ENCODE measurements at regions not wholly inside any gene's neighbourhood (a gene's known extent, or its start where the extent isn't known, plus 50 kb on each side); places are given as distances from the start of the nearest gene placed in this dataset.
"Not testable (repeated sequence)": the region's sequence is repeated elsewhere in the genome, so short reads cannot be mapped to it uniquely, and the experiment has no call there.

DNA sequence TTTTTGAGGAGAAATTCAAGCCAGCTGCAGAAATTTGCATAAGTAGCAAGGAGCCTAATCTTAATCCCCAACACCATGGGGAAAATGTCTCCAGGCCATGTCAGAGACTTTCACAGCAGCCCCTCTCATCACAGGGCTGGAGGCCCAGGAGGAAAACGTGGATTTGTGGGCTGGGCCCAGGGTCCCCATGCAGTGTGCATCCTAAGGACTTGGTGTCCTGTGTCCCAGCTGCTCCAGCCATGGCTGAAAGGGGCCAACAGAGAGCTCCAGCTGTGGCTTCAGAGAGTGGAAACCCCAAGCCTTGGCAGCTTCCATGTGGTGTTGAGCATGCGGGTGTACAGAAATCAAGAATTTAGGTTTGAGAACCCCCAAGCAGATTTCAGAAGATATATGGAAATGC lies 1662.2 kb upstream of the CELF4 start:
- not testable (repeated sequence) for H3K36me3 Mint-ChIP-seq; H3K9me3 Mint-ChIP-seq; H3K4me3 Mint-ChIP-seq; H3K27ac Mint-ChIP-seq; DNase-seq; H3K27me3 Mint-ChIP-seq; H3K4me1 Mint-ChIP-seq; ATAC-seq (replicated peaks)

DNA sequence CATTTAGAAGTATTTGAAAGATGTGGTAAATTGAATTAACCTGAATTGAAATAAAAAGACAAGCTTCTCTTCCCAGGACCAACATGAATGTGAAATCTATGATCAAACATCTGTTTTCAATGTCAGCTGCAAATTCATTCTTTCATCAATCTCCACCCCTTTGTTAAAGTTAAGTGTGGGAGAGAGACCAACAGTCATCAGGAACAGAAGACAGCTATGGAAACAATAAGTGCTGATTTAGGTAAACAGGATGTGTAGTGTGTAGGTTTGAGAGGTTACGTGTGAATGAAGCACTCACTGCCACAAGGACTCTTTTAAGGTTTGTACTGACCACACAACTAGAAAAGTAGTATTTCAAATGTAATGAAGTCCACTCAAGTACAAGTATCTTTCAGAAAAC lies 1659.8 kb upstream of the CELF4 start:
- Mint-ChIP-seq H3K27ac (no peak overlapping the region), H3K27me3 (no peaks in the 10 kb centered on the region), H3K36me3 (no peaks in the 10 kb centered on the region), H3K4me3 (no peak overlapping the region), H3K9me3 (peaks cover 5 to 6% of the 10 kb centered on the region in 2 donors), H3K4me1 (no peaks in the 10 kb centered on the region)
- ATAC-seq (replicated peaks) = no peak
- no peak for DNase-seq

DNA sequence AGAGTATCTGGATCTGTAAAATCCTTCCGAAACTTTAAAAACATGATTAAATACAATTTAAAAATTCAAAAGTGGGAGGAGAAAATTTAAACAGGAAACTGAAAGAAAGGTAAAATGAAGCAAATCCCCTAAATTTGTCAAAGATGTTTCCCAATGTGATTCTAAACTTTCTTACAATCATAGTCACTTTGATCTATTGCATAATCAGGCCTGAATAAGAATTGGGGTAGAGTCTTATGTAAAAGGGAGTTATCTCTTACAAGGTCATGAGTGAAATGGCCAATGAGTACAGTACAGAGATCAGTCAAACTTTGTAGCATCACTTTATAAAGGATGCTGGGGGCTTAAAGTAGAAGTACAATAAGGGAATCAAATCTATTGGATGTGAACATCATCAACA lies 1657.7 kb upstream of the CELF4 start:
- H3K27me3 Mint-ChIP-seq = no peaks in the 10 kb centered on the region
- peaks cover 0 to 5% of the 10 kb centered on the region in 2 donors for H3K9me3 Mint-ChIP-seq
- ATAC-seq (replicated peaks) (no peak), DNase-seq (no peak)
- no peaks in the 10 kb centered on the region for H3K4me1 Mint-ChIP-seq
- H3K36me3 Mint-ChIP-seq = no peaks in the 10 kb centered on the region
- H3K4me3 Mint-ChIP-seq = no peak overlapping the region
- H3K27ac Mint-ChIP-seq = no peak overlapping the region

DNA sequence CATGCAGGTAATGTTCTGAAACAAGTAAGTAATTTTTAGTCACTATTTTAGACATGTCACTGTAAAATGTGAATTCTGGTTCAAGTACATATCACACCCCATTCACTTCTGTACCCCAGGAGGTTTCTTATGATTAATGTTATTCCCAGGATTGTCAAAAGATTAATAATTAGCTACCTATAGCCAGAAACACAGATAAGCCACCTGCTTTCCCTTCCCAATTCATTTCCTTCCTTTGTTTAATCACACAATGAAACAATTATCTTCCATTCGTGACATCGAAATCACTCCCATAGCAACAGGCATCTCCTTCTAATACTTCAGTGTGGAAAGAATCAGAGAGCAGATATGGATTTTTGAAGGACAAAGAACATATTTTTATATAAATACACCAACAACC lies 1650.3 kb upstream of the CELF4 start:
- Mint-ChIP-seq H3K9me3 (peaks cover 2 to 6% of the 10 kb centered on the region in 2 donors), H3K4me3 (no peak overlapping the region), H3K27me3 (no peaks in the 10 kb centered on the region), H3K27ac (no peak overlapping the region), H3K36me3 (no peaks in the 10 kb centered on the region), H3K4me1 (no peaks in the 10 kb centered on the region)
- no peak for ATAC-seq (replicated peaks)
- DNase-seq = no peak

DNA sequence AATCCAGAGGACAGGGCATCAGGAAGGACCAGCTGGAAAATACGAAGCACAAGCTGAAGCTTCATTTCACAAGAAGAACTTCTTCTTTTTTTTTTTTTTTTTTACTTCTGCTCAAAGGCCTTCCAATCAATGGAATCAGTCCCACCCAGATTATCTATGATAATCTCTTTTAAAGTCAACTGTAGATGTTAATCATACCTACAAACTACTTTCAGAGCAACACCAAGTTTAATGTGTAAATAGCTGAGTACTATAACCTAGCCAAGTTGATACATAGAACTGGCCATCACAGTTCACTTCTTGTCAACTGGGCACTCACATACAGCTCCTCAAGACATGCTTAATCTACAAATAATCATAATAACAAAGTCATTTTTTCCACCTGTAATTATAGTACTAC lies 1645.9 kb upstream of the CELF4 start:
- no peak for ATAC-seq (replicated peaks)
- no peak for DNase-seq
- Mint-ChIP-seq H3K4me1 (no peaks in the 10 kb centered on the region), H3K36me3 (no peaks in the 10 kb centered on the region), H3K27ac (no peak overlapping the region), H3K27me3 (no peaks in the 10 kb centered on the region), H3K9me3 (peaks cover 0 to 6% of the 10 kb centered on the region in 2 donors), H3K4me3 (no peak overlapping the region)

DNA sequence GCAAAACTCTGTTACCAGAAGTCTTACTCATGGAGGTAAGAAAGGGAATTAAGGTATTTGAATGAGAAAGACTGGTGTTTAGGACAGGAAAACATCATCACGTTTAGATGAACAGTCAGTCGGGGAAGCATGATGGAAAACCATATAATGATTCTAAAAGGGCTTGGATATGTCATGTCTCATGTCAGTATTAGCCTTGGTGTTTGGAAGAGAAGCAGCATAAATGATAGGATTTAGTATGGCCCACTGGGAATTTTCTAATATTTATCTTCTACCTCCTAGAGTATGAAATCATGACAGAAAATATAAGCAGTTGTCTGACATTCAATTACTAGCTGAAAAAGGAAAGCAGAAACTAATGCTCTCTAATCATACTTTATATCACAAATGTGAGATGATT lies 1643.6 kb upstream of the CELF4 start:
- Mint-ChIP-seq H3K36me3 (no peaks in the 10 kb centered on the region), H3K27ac (no peak overlapping the region), H3K9me3 (peaks cover 2 to 6% of the 10 kb centered on the region in 2 donors), H3K4me1 (no peaks in the 10 kb centered on the region), H3K4me3 (no peak overlapping the region), H3K27me3 (no peaks in the 10 kb centered on the region)
- DNase-seq (no peak), ATAC-seq (replicated peaks) (no peak)

DNA sequence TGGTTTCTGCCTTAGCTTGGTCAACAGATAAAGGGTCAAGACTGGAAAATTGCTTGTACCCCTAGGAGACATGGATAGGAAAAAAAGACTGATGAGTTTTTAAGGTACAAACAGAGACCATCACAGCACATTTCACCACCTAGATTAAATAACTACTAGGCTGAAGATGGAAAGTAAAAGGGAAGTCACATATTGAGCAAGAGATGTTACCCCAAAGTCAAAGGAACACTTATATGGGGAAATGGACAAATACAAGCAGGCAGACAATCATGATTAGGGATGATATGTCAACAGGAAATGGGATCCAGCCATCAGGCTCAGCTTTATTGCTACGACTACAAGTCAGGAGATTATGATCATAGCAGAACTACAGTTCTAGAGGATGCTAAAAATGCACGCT lies 1643.1 kb upstream of the CELF4 start:
- ATAC-seq (replicated peaks) = no peak
- Mint-ChIP-seq H3K4me1 (no peaks in the 10 kb centered on the region), H3K4me3 (no peak overlapping the region), H3K9me3 (peaks cover 2 to 6% of the 10 kb centered on the region in 2 donors), H3K27ac (no peak overlapping the region), H3K27me3 (no peaks in the 10 kb centered on the region), H3K36me3 (no peaks in the 10 kb centered on the region)
- DNase-seq = no peak

DNA sequence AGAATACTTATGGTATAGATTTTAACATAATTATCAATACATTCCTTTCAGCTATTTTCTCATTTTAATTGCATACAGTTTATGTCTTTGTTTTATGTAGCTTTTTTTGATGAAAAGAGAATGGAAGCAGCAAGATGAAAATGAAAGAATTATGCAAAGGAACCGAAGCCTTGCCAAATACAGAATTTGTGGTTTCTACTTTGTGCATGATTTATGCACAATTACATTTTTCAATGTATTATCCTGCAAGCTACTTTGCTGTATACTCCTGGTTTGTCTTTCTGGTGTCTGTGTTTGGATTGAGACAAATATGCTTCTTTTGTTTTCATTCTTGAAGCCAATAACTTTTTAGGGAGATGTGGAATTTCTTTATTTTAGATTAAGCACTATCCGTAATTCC lies 1642.6 kb upstream of the CELF4 start:
- no peaks in the 10 kb centered on the region for H3K36me3 Mint-ChIP-seq
- no peak for ATAC-seq (replicated peaks)
- H3K4me3 Mint-ChIP-seq = no peak overlapping the region
- H3K27me3 Mint-ChIP-seq = no peaks in the 10 kb centered on the region
- H3K4me1 Mint-ChIP-seq = no peaks in the 10 kb centered on the region
- no peak for DNase-seq
- H3K27ac Mint-ChIP-seq = no peak overlapping the region
- H3K9me3 Mint-ChIP-seq = peaks cover 2 to 6% of the 10 kb centered on the region in 2 donors

DNA sequence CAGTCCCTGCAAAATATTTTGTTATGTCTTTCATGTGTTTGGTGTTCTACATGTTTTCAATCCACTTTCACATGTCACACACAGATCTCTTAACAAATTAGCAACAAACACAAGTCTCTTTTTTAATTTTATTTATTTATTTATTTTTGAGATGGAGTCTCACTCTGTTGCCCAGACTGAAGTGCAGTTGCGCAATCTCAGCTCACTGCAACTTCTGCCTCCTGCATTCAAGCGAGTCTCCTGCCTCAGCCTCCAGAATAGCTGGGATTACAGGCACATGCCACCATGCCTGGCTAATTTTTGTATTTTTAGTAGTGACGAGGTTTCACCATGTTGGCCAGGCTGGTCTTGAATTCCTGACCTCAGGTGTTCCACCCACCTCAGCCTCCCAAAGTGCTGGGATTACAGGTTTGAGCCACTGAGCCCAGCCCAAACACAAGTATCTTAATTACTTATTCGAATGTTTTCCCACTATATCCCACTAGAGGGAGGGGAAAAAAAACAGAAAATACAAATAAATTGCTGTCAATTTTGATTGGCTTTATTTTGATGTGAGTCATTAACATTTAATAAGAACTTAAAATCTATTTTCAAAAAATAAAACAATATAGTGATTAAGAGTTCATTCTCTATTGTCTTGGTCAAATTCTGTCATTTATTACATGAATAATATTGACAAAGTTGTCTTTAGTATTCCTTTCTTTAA lies 1641.0 kb upstream of the CELF4 start:
- H3K4me3 Mint-ChIP-seq; H3K4me1 Mint-ChIP-seq; H3K9me3 Mint-ChIP-seq; H3K27ac Mint-ChIP-seq; ATAC-seq (replicated peaks); H3K36me3 Mint-ChIP-seq; H3K27me3 Mint-ChIP-seq; DNase-seq: not testable (repeated sequence)

DNA sequence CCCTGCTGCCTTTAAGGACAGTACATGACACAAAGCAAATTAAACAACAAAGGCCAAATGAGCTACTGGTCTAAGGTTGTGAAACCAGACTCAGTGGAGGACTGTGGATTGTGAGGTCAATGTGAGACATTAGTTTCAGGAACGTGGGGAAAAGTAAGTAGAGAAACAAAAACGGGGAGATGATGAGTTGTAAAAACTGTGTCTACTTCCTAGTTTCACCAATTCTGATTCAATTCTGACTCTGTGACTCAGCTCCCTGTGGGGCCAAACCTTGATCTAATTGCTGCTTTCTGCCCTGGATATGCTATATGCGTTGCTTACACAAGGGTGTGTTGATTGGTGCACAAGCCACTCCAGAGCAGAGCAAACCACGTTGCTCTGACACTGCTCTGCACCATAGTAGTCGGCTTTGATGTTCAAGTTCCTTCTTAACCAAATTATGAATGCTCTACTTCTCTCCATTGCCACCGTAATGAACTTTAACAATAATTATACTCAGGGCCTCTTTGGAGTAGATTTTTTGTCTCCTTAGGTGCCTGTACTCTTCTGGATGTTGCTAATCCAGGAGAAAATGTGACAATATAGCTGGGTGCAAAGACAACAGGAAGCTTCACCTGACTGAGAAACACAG lies 1640.1 kb upstream of the CELF4 start:
- no peak for DNase-seq
- no peak overlapping the region for H3K4me3 Mint-ChIP-seq

DNA sequence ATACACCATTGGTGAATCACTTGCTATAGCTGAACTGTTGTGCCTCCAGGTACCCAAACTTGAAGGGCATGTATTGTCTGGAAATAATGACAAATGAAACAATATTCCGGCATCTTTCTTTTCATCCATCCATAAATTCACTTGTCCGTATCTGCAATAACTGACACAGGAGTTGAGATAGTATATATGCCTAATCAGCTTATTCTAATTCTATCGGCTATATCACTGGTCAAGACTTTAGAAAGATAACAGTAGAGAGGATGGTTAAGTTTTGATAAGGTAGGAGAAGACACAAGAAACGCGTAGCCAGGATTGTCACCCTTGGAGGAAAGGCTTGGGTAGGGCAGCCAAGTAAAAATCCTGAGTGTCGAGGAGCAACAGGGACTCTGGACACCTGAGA lies 1634.6 kb upstream of the CELF4 start:
- H3K9me3 Mint-ChIP-seq = peaks cover 3% of the 10 kb centered on the region in 2 donors
- no peak for ATAC-seq (replicated peaks)
- no peak overlapping the region for H3K4me3 Mint-ChIP-seq
- no peaks in the 10 kb centered on the region for H3K36me3 Mint-ChIP-seq
- no peak overlapping the region for H3K27ac Mint-ChIP-seq
- H3K4me1 Mint-ChIP-seq = no peaks in the 10 kb centered on the region
- H3K27me3 Mint-ChIP-seq = no peaks in the 10 kb centered on the region
- no peak for DNase-seq

More for the DNA sequence above, 1640.1 kb upstream of the CELF4 start:
- Mint-ChIP-seq H3K36me3 (no peaks in the 10 kb centered on the region), H3K4me1 (no peaks in the 10 kb centered on the region), H3K27me3 (no peaks in the 10 kb centered on the region), H3K9me3 (peaks cover 2 to 3% of the 10 kb centered on the region in 2 donors), H3K27ac (no peak overlapping the region)
- peak in 1 of 2 donors; percentile 25 for ATAC-seq (replicated peaks)

DNA sequence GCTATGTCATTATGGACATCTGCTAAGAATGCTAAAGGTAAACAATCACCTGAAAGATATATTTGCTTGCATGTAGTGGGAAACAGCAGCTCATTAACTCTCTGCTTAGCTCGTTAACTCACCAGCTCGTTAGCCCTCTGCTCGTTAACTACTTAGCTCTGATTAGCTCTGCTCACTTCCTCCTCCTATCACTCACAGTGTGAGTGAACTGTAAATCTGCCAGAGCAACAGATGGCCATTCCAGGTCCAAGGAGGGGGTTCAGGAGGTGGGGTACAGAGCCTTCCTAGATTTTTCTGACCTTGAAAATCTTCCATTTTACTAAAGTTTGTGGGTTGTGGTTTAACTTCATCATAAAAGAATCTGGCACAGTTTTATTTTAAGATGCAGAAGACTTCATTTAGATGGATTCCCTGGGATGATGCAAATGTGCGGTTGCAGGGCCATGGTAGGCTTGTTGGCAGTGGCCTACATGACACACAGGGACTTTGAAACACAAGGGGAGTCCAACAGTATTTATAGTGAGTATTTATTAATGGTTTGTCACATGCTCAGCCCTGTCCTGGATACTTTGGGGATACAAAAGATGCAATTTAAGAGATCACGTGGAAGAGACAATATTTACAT lies 1633.7 kb upstream of the CELF4 start:
- peaks cover 3% of the 10 kb centered on the region in 2 donors for H3K9me3 Mint-ChIP-seq
- no peak overlapping the region for H3K4me3 Mint-ChIP-seq
- DNase-seq (no peak), ATAC-seq (replicated peaks) (no peak)
- no peaks in the 10 kb centered on the region for H3K27me3 Mint-ChIP-seq
- no peaks in the 10 kb centered on the region for H3K4me1 Mint-ChIP-seq
- no peaks in the 10 kb centered on the region for H3K36me3 Mint-ChIP-seq
- no peak overlapping the region for H3K27ac Mint-ChIP-seq

DNA sequence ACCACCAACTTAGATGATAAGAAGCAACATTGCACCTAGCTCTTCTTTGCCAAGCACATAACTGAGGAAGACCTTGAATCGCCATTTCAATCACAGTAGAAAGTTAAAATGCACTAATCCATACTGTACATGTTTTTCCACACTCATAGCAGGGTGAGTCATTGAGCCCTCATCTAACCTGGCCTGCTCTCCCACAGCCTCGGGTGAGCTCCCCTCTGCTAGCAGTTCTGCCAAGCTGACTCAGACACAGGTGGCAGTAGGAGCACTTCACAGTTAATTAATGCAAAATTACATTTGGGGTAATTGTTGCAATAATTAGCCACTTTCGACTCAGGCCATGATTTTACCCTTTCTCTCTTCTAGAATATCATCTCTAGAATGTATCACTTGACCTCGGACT lies 1632.8 kb upstream of the CELF4 start:
- Mint-ChIP-seq H3K4me1 (no peaks in the 10 kb centered on the region), H3K27me3 (no peaks in the 10 kb centered on the region), H3K36me3 (no peaks in the 10 kb centered on the region), H3K9me3 (peaks cover 3% of the 10 kb centered on the region in 2 donors), H3K4me3 (no peak overlapping the region), H3K27ac (no peak overlapping the region)
- ATAC-seq (replicated peaks) (no peak), DNase-seq (no peak)

DNA sequence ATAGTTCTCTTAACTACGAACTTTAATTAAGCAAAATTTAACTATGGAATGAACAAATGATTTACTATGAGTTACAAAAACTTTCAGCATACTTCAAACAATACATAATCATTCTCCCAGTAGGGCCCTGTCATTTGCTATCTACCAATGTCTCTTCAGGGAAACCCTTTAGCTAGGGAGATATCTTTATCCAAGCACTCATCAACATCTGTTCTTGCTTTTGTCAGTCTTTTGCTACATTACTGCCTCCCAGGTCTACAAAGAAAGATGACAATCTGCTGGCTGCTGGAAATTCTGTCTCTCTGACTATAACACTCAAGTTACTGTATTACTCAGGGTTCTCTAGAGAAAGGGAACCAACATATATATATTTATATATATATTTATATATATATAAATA lies 1626.3 kb upstream of the CELF4 start:
- Mint-ChIP-seq H3K27ac (no peak overlapping the region), H3K9me3 (peaks cover 0 to 1% of the 10 kb centered on the region in 2 donors), H3K36me3 (no peaks in the 10 kb centered on the region), H3K4me3 (no peak overlapping the region), H3K4me1 (no peaks in the 10 kb centered on the region), H3K27me3 (no peaks in the 10 kb centered on the region)
- DNase-seq (no peak), ATAC-seq (replicated peaks) (no peak)

DNA sequence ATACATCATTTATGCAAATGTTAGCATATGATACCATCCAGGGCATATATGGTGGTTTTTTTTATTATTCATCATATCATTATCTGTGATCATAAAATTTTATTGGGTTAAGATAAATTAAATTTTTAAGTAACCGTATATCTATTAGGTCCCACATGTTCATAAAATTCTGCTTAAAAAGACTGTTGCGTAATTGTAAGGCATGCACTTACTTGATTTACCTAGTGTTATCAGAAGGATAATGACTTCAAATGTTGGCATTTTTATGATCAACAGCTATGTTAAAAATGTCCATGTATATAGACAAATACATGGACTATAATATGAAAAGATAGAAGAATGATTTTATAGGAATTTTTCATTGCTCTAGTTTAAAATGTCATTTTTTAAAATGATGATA lies 1625.5 kb upstream of the CELF4 start:
- peaks cover 0 to 1% of the 10 kb centered on the region in 2 donors for H3K9me3 Mint-ChIP-seq
- H3K4me1 Mint-ChIP-seq = no peaks in the 10 kb centered on the region
- H3K27ac Mint-ChIP-seq = no peak overlapping the region

More for the DNA sequence above, 1625.5 kb upstream of the CELF4 start:
- H3K4me3 Mint-ChIP-seq = no peak overlapping the region
- H3K27me3 Mint-ChIP-seq = no peaks in the 10 kb centered on the region
- no peaks in the 10 kb centered on the region for H3K36me3 Mint-ChIP-seq
- DNase-seq (no peak), ATAC-seq (replicated peaks) (no peak)
